Activated B cell treated with CpG ODN at 0.5 μM for 24 hours (primary cell): ENCODE measurements at regions not wholly inside any gene's neighbourhood (a gene's known extent, or its start where the extent isn't known, plus 50 kb on each side); places are given as distances from the start of the nearest gene placed in this dataset.

Experiments
- ATAC-seq: fragments of 200-7000 bp; cut with Tn5 transposase; one replicate; pipeline ENCODE4 v1.10.0; 2021; ENCODE audit warnings: low read depth, mild to moderate bottlenecking, moderate library complexity
- CTCF ChIA-PET: fragments of 350-600 bp; sonication (Branson Sonifier 250); formaldehyde crosslinking; loops from one replicate; lab custom pipeline; 2021; ENCODE audit warnings: antibody characterized with exemption; lab: Charles Lee
- POLR2A ChIA-PET: fragments of 350-600 bp; sonication (Branson Sonifier 250); formaldehyde crosslinking; loops from one replicate; lab custom pipeline; 2021; ENCODE audit warnings: antibody characterized with exemption; lab: Charles Lee
- DNase-seq: peaks from one replicate; pipeline ENCODE4 v3.0.0; 2022
- H3K27ac Mint-ChIP-seq: one replicate; pipeline ENCODE4 v1.8.0; 2020; ENCODE audit warnings: mixed read lengths
- H3K27me3 Mint-ChIP-seq: one replicate; pipeline ENCODE4 v1.8.0; 2021; ENCODE audit warnings: mixed read lengths
- H3K36me3 Mint-ChIP-seq: one replicate; pipeline ENCODE4 v1.8.0; 2021; ENCODE audit warnings: low read depth, mixed read lengths
- H3K4me1 Mint-ChIP-seq: one replicate; pipeline ENCODE4 v1.8.0; 2021; ENCODE audit warnings: mixed read lengths
- H3K4me3 Mint-ChIP-seq: one replicate; pipeline ENCODE4 v1.8.0; 2020; ENCODE audit warnings: mild to moderate bottlenecking, mixed read lengths
- H3K9me3 Mint-ChIP-seq: one replicate; pipeline ENCODE4 v1.8.0; 2020; ENCODE audit warnings: mixed read lengths
- intact Hi-C: fragments of 100-400 bp; cut with micrococcal nuclease; formaldehyde crosslinking; loops from one replicate; pipeline ENCODE4 v1.15.1; 2024
- TF ChIP-seq, protein P1 (sequence below): fragments of 200-600 bp; IDR thresholded peaks from one replicate; pipeline ENCODE4 v1.8.0; 2022; ENCODE audit warnings: antibody characterized with exemption, mild to moderate bottlenecking

DNA sequence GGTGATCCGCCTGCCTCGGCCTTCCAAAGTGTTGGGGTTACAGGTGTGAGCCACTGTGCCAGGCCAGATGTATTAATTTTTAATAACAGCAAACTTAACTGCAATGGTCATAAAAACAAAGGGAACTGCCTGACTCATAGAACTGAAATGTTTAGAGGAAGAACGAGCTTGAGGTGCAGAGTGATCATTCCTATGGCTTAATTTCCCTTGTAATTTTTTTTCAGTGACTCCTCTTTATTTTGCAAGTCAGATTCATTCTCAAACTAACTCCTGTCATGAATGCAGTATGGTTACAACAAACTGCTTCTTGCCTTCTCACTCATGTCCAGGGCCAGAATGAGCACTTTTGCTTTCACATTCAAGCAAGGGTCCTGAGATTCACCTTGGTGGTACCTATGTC is 231.3 kb downstream of the HAPSTR1 start:
- no peak for ATAC-seq
- DNase-seq, result no peak
- H3K4me3 Mint-ChIP-seq, result no peak overlapping the region
- H3K36me3 Mint-ChIP-seq, result no peaks in the 10 kb centered on the region
- TF ChIP-seq, protein P1, sequence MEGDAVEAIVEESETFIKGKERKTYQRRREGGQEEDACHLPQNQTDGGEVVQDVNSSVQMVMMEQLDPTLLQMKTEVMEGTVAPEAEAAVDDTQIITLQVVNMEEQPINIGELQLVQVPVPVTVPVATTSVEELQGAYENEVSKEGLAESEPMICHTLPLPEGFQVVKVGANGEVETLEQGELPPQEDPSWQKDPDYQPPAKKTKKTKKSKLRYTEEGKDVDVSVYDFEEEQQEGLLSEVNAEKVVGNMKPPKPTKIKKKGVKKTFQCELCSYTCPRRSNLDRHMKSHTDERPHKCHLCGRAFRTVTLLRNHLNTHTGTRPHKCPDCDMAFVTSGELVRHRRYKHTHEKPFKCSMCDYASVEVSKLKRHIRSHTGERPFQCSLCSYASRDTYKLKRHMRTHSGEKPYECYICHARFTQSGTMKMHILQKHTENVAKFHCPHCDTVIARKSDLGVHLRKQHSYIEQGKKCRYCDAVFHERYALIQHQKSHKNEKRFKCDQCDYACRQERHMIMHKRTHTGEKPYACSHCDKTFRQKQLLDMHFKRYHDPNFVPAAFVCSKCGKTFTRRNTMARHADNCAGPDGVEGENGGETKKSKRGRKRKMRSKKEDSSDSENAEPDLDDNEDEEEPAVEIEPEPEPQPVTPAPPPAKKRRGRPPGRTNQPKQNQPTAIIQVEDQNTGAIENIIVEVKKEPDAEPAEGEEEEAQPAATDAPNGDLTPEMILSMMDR, result no peak
- ChIA-PET POLR2A (no interaction called here), CTCF (no interaction called here)
- H3K9me3 Mint-ChIP-seq, result no peaks in the 10 kb centered on the region
- no peak overlapping the region for H3K27ac Mint-ChIP-seq
- no peaks in the 10 kb centered on the region for H3K4me1 Mint-ChIP-seq
- H3K27me3 Mint-ChIP-seq, result no peaks in the 10 kb centered on the region
- intact Hi-C loops, result no loop called here

GRCh38 chr16:9323170-9323569 is 231.7 kb downstream of the HAPSTR1 start:
- no peaks in the 10 kb centered on the region for H3K27me3 Mint-ChIP-seq
- no peaks in the 10 kb centered on the region for H3K9me3 Mint-ChIP-seq
- CTCF ChIA-PET, result no interaction called here
- no peaks in the 10 kb centered on the region for H3K4me1 Mint-ChIP-seq
- H3K27ac Mint-ChIP-seq, result no peak overlapping the region
- POLR2A ChIA-PET, result no interaction called here
- H3K36me3 Mint-ChIP-seq, result no peaks in the 10 kb centered on the region
- no peak overlapping the region for H3K4me3 Mint-ChIP-seq
- intact Hi-C loops, result no loop called here
- ATAC-seq (no peak), DNase-seq (no peak)
- TF ChIP-seq, protein P1, result no peak

- CTCF ChIA-PET, result no interaction called here
- no peak for DNase-seq
Measured at GRCh38 chr16:9327253-9327652, 235.8 kb downstream of the HAPSTR1 start.

GRCh38 chr16:9328411-9328810 is 237.0 kb downstream of the HAPSTR1 start:
- H3K4me1 Mint-ChIP-seq, result no peaks in the 10 kb centered on the region
- H3K36me3 Mint-ChIP-seq, result no peaks in the 10 kb centered on the region
- intact Hi-C loops, result no loop called here
- no peak overlapping the region for H3K27ac Mint-ChIP-seq
- no peaks in the 10 kb centered on the region for H3K9me3 Mint-ChIP-seq
- ChIA-PET POLR2A (no interaction called here), CTCF (no interaction called here)
- H3K4me3 Mint-ChIP-seq, result no peak overlapping the region
- DNase-seq (no peak), ATAC-seq (no peak)
- peaks cover 8% of the 10 kb centered on the region for H3K27me3 Mint-ChIP-seq
- TF ChIP-seq, protein P1, result no peak

More at GRCh38 chr16:9327253-9327652, 235.8 kb downstream of the HAPSTR1 start:
- Mint-ChIP-seq H3K36me3 (no peaks in the 10 kb centered on the region), H3K9me3 (no peaks in the 10 kb centered on the region), H3K27me3 (peaks cover 8% of the 10 kb centered on the region), H3K4me1 (no peaks in the 10 kb centered on the region), H3K4me3 (no peak overlapping the region), H3K27ac (no peak overlapping the region)
- no peak for ATAC-seq
- TF ChIP-seq, protein P1, result no peak
- POLR2A ChIA-PET, result no interaction called here
- intact Hi-C loops, result no loop called here

DNA sequence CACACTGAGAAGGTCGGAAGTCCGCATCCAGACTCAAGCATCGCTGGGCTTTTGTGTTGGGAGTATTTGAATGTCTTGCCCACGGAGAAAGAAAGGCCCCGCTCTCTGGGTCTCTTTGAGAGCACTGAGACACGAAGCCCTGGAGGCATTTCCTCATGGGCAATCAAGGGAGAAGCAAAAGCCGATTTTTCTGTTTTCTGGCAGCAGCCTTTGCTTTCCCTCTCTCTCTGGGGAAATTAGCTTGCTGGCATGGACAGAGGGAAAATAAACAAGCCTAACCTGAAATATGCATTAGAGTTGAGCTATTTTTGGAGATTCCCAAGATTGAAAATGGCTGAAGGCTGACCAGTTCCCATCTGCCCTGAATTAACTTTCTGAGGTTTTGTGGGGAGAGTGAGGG is 238.7 kb downstream of the HAPSTR1 start:
- H3K4me3 Mint-ChIP-seq, result no peak overlapping the region
- TF ChIP-seq, protein P1, result no peak
- no peak for ATAC-seq
- H3K36me3 Mint-ChIP-seq, result no peaks in the 10 kb centered on the region
- ChIA-PET POLR2A (no interaction called here), CTCF (no interaction called here)
- peaks cover 8% of the 10 kb centered on the region for H3K27me3 Mint-ChIP-seq
- H3K4me1 Mint-ChIP-seq, result no peaks in the 10 kb centered on the region
- no peak for DNase-seq
- intact Hi-C loops, result no loop called here
- no peak overlapping the region for H3K27ac Mint-ChIP-seq
- no peaks in the 10 kb centered on the region for H3K9me3 Mint-ChIP-seq
